ENCODE measurements at regions not wholly inside any gene's neighbourhood (a gene's known extent, or its start where the extent isn't known, plus 50 kb on each side); places are given as distances from the start of the nearest gene placed in this dataset.

GRCh38 chr6:12555267-12555666 is 161.3 kb upstream of the PHACTR1 start:
- DNase-seq = no peak

- no peak for DNase-seq
These were observed 160.8 kb upstream of the PHACTR1 start for GRCh38 chr6:12555781-12556180.

- no peak for DNase-seq
These were observed 158.8 kb upstream of the PHACTR1 start for GRCh38 chr6:12557765-12558164.

- no peak for DNase-seq
These were observed 156.3 kb upstream of the PHACTR1 start for GRCh38 chr6:12560315-12560714.

GRCh38 chr6:12566618-12567123 is 149.9 kb upstream of the PHACTR1 start:
- no peak for DNase-seq

GRCh38 chr6:12567682-12568081 is 148.9 kb upstream of the PHACTR1 start:
- DNase-seq = no peak

GRCh38 chr6:12569646-12570045 is 146.9 kb upstream of the PHACTR1 start:
- no peak for DNase-seq

GRCh38 chr6:12570461-12571030 is 146.0 kb upstream of the PHACTR1 start:
- no peak for DNase-seq

GRCh38 chr6:12572896-12573827 is 143.4 kb upstream of the PHACTR1 start:
- DNase-seq = no peak

GRCh38 chr6:12575961-12576360 is 140.6 kb upstream of the PHACTR1 start:
- DNase-seq = no peak

GRCh38 chr6:12576389-12576788 is 140.2 kb upstream of the PHACTR1 start:
- DNase-seq = no peak

- DNase-seq = no peak
These were observed 139.3 kb upstream of the PHACTR1 start for GRCh38 chr6:12577124-12577850.

GRCh38 chr6:12578097-12578496 is 138.5 kb upstream of the PHACTR1 start:
- DNase-seq = no peak

GRCh38 chr6:12578751-12579150 is 137.8 kb upstream of the PHACTR1 start:
- DNase-seq = no peak

GRCh38 chr6:12580290-12580689 is 136.3 kb upstream of the PHACTR1 start:
- no peak for DNase-seq

GRCh38 chr6:12582421-12583110 is 134.0 kb upstream of the PHACTR1 start:
- no peak for DNase-seq

- no peak for DNase-seq
These were observed 131.7 kb upstream of the PHACTR1 start for GRCh38 chr6:12584631-12585405.

- no peak for DNase-seq
These were observed 131.0 kb upstream of the PHACTR1 start for GRCh38 chr6:12585497-12585958.

- no peak for DNase-seq
These were observed 129.7 kb upstream of the PHACTR1 start for GRCh38 chr6:12586721-12587480.

- no peak for DNase-seq
These were observed 125.7 kb upstream of the PHACTR1 start for GRCh38 chr6:12590901-12591300.

GRCh38 chr6:12592634-12593033 is 123.9 kb upstream of the PHACTR1 start:
- no peak for DNase-seq

Measured in DMS 273 treated with DMSO at 0.1 percent for 48 hours (cell line).